ENCODE measurements at regions not wholly inside any gene's neighbourhood (a gene's known extent, or its start where the extent isn't known, plus 50 kb on each side); places are given as distances from the start of the nearest gene placed in this dataset.
"Not testable (repeated sequence)": the region's sequence is repeated elsewhere in the genome, so short reads cannot be mapped to it uniquely, and the experiment has no call there.

DNA sequence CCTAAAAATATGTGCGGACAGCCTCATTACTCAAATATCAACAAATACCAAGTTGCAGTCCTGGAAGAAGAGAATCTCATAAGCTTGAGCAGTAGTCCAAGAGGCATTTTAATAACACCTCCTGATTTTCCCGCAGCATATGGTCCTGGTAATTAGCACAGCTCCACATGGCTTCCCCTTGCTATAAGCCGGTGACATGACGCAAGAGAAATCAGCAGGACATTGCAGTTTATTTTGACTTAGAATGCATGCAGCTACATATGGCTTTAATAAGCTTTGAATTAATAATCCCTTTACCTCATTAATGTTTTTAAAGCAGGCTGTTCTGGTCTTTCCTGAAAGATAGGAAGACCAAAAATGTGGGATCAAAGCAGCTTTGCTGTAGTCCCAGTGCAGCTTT is 137.6 kb downstream of the RAMP3 start:
- no peak overlapping the region for H3K4me2 ChIP-seq
- WGBS (ENCODE audit: low lambda C conversion rate, missing lambda C conversion rate): 81% methylated on average over 4 of the region's 4 CpGs
- TF ChIP-seq, protein P1, sequence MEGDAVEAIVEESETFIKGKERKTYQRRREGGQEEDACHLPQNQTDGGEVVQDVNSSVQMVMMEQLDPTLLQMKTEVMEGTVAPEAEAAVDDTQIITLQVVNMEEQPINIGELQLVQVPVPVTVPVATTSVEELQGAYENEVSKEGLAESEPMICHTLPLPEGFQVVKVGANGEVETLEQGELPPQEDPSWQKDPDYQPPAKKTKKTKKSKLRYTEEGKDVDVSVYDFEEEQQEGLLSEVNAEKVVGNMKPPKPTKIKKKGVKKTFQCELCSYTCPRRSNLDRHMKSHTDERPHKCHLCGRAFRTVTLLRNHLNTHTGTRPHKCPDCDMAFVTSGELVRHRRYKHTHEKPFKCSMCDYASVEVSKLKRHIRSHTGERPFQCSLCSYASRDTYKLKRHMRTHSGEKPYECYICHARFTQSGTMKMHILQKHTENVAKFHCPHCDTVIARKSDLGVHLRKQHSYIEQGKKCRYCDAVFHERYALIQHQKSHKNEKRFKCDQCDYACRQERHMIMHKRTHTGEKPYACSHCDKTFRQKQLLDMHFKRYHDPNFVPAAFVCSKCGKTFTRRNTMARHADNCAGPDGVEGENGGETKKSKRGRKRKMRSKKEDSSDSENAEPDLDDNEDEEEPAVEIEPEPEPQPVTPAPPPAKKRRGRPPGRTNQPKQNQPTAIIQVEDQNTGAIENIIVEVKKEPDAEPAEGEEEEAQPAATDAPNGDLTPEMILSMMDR (IDR thresholded peaks at IDR 0.05; ENCODE audit: poor library complexity): no peak
- TF ChIP-seq EZH2phosphoT487 (IDR thresholded peaks at IDR 0.05; ENCODE audit: low read depth, severe bottlenecking, unreplicated experiment) (no peak), EZH2 (IDR thresholded peaks at IDR 0.05; ENCODE audit: borderline replicate concordance) (no peak)

DNA sequence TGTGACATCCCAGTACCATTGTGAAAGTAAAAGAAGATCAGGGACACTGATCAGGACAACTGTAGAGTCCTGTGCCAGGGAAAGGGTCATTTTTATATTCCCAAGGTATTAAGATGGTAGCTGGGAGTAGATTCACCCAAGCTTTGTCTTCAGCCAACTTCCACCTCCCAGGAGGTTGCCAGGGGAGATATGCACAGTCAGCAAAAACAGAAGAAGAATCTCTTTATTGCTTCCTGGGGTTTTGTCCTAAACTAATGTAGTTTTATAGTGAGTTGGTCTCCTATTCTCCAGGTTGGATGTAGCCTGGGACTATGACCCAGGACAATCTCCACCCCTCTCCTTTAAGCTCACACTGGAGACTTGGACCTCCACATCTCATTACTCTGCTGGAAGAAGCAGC is 139.2 kb downstream of the RAMP3 start:
- TF ChIP-seq EZH2 (IDR thresholded peaks at IDR 0.05; ENCODE audit: borderline replicate concordance) (no peak), EZH2phosphoT487 (IDR thresholded peaks at IDR 0.05; ENCODE audit: low read depth, severe bottlenecking, unreplicated experiment) (no peak)
- TF ChIP-seq, protein P1 (IDR thresholded peaks at IDR 0.05; ENCODE audit: poor library complexity): no peak
- Histone ChIP-seq H3K79me2 (no peaks in the 10 kb centered on the region), H3K36me3 (replicated peaks; ENCODE audit: insufficient read depth, low read depth) (no peaks in the 10 kb centered on the region), H3K9me3 (ENCODE audit: low read depth) (no peaks in the 10 kb centered on the region), H3K27me3 (no peaks in the 10 kb centered on the region), H4K20me1 (ENCODE audit: insufficient read depth, poor library complexity, severe bottlenecking) (no peaks in the 10 kb centered on the region), H3K4me3 (no peak overlapping the region), H3K9me2 (replicated peaks; ENCODE audit: insufficient read depth) (no peaks in the 10 kb centered on the region), H3K4me1 (ENCODE audit: insufficient read depth) (no peaks in the 10 kb centered on the region), H3K27ac (no peak overlapping the region), H3K4me2 (no peak overlapping the region), H2AFZ (no peak overlapping the region)
- DNase-seq (ENCODE audit: low spot score): no peak

More for the DNA sequence above, 137.6 kb downstream of the RAMP3 start:
- no peak overlapping the region for H2AFZ ChIP-seq
- H4K20me1 ChIP-seq (ENCODE audit: insufficient read depth, poor library complexity, severe bottlenecking): no peaks in the 10 kb centered on the region
- no peaks in the 10 kb centered on the region for H3K79me2 ChIP-seq
- H3K27ac ChIP-seq: no peak overlapping the region
- no peaks in the 10 kb centered on the region for H3K9me2 ChIP-seq (replicated peaks; ENCODE audit: insufficient read depth)
- no peaks in the 10 kb centered on the region for H3K36me3 ChIP-seq (replicated peaks; ENCODE audit: insufficient read depth, low read depth)
- no peaks in the 10 kb centered on the region for H3K9me3 ChIP-seq (ENCODE audit: low read depth)
- no peaks in the 10 kb centered on the region for H3K4me1 ChIP-seq (ENCODE audit: insufficient read depth)
- no peak overlapping the region for H3K4me3 ChIP-seq
- DNase-seq (ENCODE audit: low spot score): no peak
- H3K27me3 ChIP-seq: no peaks in the 10 kb centered on the region

DNA sequence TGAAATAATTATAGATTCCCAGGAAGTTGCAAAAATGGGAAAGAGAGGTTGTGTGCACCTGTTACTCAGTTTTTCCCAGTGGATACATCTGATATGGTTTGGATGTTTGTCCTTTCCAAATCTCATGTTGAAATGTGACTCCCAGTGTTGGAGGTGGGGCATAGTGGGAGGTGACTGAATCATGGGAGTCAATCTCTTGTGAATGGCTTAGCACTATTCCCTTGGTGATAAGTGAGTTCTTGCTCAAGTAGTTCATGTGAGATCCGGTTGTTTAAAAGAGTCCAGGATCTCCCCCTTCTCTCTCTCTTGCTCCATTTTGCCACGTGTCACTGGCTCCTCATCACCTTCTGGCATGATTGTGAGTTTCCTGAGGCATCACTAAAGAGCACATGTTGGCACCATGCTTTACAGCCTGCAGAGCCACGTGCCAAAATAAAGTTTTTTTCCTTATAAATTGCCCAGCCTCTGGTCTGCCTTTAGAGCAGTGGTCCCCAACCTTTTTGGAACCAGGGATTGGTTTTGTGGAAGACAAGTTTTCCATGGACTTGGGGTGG is 149.2 kb downstream of the RAMP3 start:
- TF ChIP-seq EZH2 (IDR thresholded peaks at IDR 0.05; ENCODE audit: borderline replicate concordance) (no peak), EZH2phosphoT487 (IDR thresholded peaks at IDR 0.05; ENCODE audit: low read depth, severe bottlenecking, unreplicated experiment) (no peak)
- TF ChIP-seq, protein P1 (IDR thresholded peaks at IDR 0.05; ENCODE audit: poor library complexity): no peak
- 59% methylated on average over 3 of the region's 3 CpGs for WGBS (ENCODE audit: low lambda C conversion rate, missing lambda C conversion rate)
- no peaks in the 10 kb centered on the region for H3K9me3 ChIP-seq (ENCODE audit: low read depth)
- H3K9me2 ChIP-seq (replicated peaks; ENCODE audit: insufficient read depth): no peaks in the 10 kb centered on the region
- H3K27ac ChIP-seq: no peak overlapping the region
- no peak overlapping the region for H3K4me3 ChIP-seq
- H4K20me1 ChIP-seq (ENCODE audit: insufficient read depth, poor library complexity, severe bottlenecking): no peaks in the 10 kb centered on the region
- no peak overlapping the region for H2AFZ ChIP-seq
- no peaks in the 10 kb centered on the region for H3K4me1 ChIP-seq (ENCODE audit: insufficient read depth)
- no peak overlapping the region for H3K4me2 ChIP-seq
- no peaks in the 10 kb centered on the region for H3K36me3 ChIP-seq (replicated peaks; ENCODE audit: insufficient read depth, low read depth)
- DNase-seq (ENCODE audit: low spot score): no peak
- no peaks in the 10 kb centered on the region for H3K79me2 ChIP-seq
- no peaks in the 10 kb centered on the region for H3K27me3 ChIP-seq

DNA sequence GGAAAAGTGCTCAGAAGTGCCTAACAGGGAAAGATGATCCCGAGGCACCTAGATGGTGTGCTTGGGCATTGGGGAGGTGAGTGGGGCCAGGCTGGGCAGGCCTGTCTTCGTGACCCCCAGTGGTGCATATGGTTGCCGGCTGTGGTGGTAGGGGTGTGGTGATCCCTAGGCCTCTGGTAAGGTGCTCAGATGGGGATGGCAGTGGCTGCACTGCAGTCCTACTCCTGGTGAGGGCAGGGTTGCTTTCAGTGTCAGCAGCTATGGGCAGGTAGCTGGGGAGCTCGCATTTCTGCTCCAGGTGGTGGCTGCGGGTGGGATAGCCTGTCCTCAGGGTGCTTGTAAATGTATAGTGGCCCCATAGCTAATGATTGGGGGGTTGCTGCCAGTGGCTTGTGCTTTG is 154.0 kb downstream of the RAMP3 start:
- no peaks in the 10 kb centered on the region for H3K9me3 ChIP-seq (ENCODE audit: low read depth)

DNA sequence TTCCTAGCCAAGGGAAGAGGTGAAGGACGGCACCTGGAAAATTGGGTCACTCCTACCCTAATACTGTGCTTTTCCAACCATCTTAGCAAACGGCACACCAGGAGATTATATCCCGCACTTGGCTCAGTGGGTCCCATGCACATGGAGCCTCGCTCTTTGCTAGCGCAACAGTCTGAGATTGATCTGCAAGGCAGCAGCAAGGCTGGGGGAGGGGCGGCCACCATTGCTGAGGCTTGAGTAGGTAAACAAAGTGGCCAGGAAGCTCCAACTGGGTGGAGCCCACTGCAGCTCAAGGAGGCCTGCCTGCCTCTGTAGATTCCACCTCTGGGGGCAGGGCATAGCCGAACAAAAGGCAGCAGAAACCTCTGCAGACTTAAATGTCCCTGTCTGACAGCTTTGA is 157.9 kb downstream of the RAMP3 start:
- H2AFZ ChIP-seq; H3K27me3 ChIP-seq; H4K20me1 ChIP-seq (ENCODE audit: insufficient read depth, poor library complexity, severe bottlenecking); H3K4me2 ChIP-seq; H3K79me2 ChIP-seq; H3K36me3 ChIP-seq (replicated peaks; ENCODE audit: insufficient read depth, low read depth); H3K4me1 ChIP-seq (ENCODE audit: insufficient read depth); H3K9me2 ChIP-seq (replicated peaks; ENCODE audit: insufficient read depth); DNase-seq (ENCODE audit: low spot score); H3K27ac ChIP-seq; H3K9me3 ChIP-seq (ENCODE audit: low read depth); H3K4me3 ChIP-seq: not testable (repeated sequence)
- WGBS (ENCODE audit: low lambda C conversion rate, missing lambda C conversion rate): 93% methylated on average over 7 of the region's 7 CpGs

More for the DNA sequence above, 154.0 kb downstream of the RAMP3 start:
- Histone ChIP-seq H3K27ac (no peak overlapping the region), H3K36me3 (replicated peaks; ENCODE audit: insufficient read depth, low read depth) (no peaks in the 10 kb centered on the region), H4K20me1 (ENCODE audit: insufficient read depth, poor library complexity, severe bottlenecking) (no peaks in the 10 kb centered on the region), H3K9me2 (replicated peaks; ENCODE audit: insufficient read depth) (no peaks in the 10 kb centered on the region), H2AFZ (no peak overlapping the region), H3K4me3 (no peak overlapping the region), H3K79me2 (no peaks in the 10 kb centered on the region), H3K4me1 (ENCODE audit: insufficient read depth) (no peaks in the 10 kb centered on the region), H3K4me2 (no peak overlapping the region), H3K27me3 (no peaks in the 10 kb centered on the region)
- DNase-seq (ENCODE audit: low spot score): no peak
- WGBS (ENCODE audit: low lambda C conversion rate, missing lambda C conversion rate): 83% methylated on average over 5 of the region's 5 CpGs
- TF ChIP-seq EZH2 (IDR thresholded peaks at IDR 0.05; ENCODE audit: borderline replicate concordance) (no peak), EZH2phosphoT487 (IDR thresholded peaks at IDR 0.05; ENCODE audit: low read depth, severe bottlenecking, unreplicated experiment) (no peak)
- TF ChIP-seq, protein P1 (IDR thresholded peaks at IDR 0.05; ENCODE audit: poor library complexity): no peak

Measured in hepatocyte (in vitro differentiated cells).